Spleen (tissue), 7 donors: ENCODE measurements at regions not wholly inside any gene's neighbourhood (a gene's known extent, or its start where the extent isn't known, plus 50 kb on each side); places are given as distances from the start of the nearest gene placed in this dataset.

Experiments used
- CTCF ChIP-seq, 11 experiments: fragments of 200-600 bp in 7 of 11; fragments of 450-650 bp in 4 of 11; sonication (generic) in 4 of 11; IDR thresholded peaks in 8 of 11; conservative IDR thresholded peaks in 3 of 11; 1 replicate in 7 of 11; 2 replicates in 4 of 11; pipeline versions ENCODE4 v1.4.0 to v1.8.0; 2016 to 2021; ENCODE audit warnings: antibody characterized with exemption in 11 of 11, inconsistent platforms in 4 of 11, mild to moderate bottlenecking in 1 of 11
- POLR2A ChIP-seq, 3 donors: fragments of 450-650 bp; IDR thresholded peaks; one replicate each; pipeline ENCODE4 v1.5.1; 2017; ENCODE audit warnings: antibody characterized with exemption in 3 of 3, mild to moderate bottlenecking in 1 of 3
- donor health status: DM: no; HTN: no; CAD: no; lungs with moderate emphysema.
- donor health status: DM: no; HTN: no; CAD: no.
- donor health status: DM: no; HTN: no; CAD: no.

DNA sequence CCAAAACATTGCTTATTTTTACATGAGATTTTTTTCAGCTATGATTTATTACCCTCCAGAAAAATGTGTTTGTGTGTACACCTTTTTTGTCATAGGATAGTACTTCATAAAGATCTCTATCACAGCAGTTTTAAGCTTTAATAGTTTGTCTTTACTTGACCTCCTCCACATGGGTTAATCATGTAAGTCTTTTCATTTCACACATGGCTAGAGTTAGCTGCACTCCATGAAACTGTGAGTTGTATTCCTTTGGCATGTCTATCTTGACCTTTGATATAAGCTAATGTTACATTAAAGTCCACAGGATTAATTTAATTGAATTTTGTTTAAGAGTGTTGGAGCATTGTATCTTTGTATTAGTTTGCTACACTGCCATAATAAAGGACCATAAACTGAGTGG lies 217.1 kb downstream of the OTOL1 start:
- TF ChIP-seq POLR2A (IDR thresholded peaks at IDR 0.05): no peak
- no peak for TF ChIP-seq CTCF (IDR thresholded peaks at IDR 0.05 in 8 of 11, conservative IDR thresholded peaks at IDR 0.05 in 3 of 11)
